SK-N-SH (cell line): ENCODE measurements at regions not wholly inside any gene's neighbourhood (a gene's known extent, or its start where the extent isn't known, plus 50 kb on each side); places are given as distances from the start of the nearest gene placed in this dataset.

Source experiments
- CTCF ChIA-PET: fragments of 300-600, 350-600 bp; formaldehyde crosslinking; extraction: SDS; loops from one replicate; lab custom pipeline; 2021; lab: Yijun Ruan, JAX
- POLR2A ChIA-PET: fragments of 350-600 bp; sonication (Branson Sonifier 250); formaldehyde crosslinking; extraction: SDS; loops from one replicate; lab custom pipeline; 2020; ENCODE audit warnings: antibody characterized with exemption, inconsistent platforms; lab: Yijun Ruan, JAX
- DNase-seq: peaks from one replicate; pipeline ENCODE4 v3.0.0; 2012
- H2AFZ ChIP-seq: fragments of 200-600 bp; sonication (generic); 2 replicates; pipeline ENCODE4 v1.8.1; 2016; ENCODE audit warnings: antibody characterized with exemption, mild to moderate bottlenecking, low read depth
- H3F3A ChIP-seq: fragments of 200-600 bp; sonication (generic); replicated peaks from 2 replicates; pipeline ENCODE3; 2016; ENCODE audit warnings: antibody characterized with exemption, mild to moderate bottlenecking; ENCODE audit not compliant: insufficient read depth
- H3K27ac ChIP-seq, 2 experiments: fragments of 200-500 bp in 1 of 2; fragments of 200-600 bp in 1 of 2; sonication (Bioruptor generic) in 1 of 2; sonication (generic), shearing (Covaris generic) in 1 of 2; 2 replicates each; pipeline versions ENCODE4 v1.5.1 to v1.6.1; 2014 to 2016; ENCODE audit warnings: low read depth in 2 of 2, inconsistent platforms in 1 of 2, low read length in 1 of 2, mild to moderate bottlenecking in 1 of 2, mixed read lengths in 1 of 2
- H3K27me3 ChIP-seq: fragments of 200-600 bp; sonication (generic), shearing (Covaris generic); 2 replicates; pipeline ENCODE4 v1.6.1; 2016; ENCODE audit warnings: mixed run types; ENCODE audit not compliant: insufficient read depth
- H3K36me3 ChIP-seq, 2 experiments: fragments of 200-500 bp in 1 of 2; fragments of 200-600 bp in 1 of 2; sonication (Bioruptor generic) in 1 of 2; sonication (generic) in 1 of 2; replicated peaks in 1 of 2; 2 replicates each; pipeline versions ENCODE3 to v1.5.1; 2014 to 2016; ENCODE audit warnings: low read length in 1 of 2, mild to moderate bottlenecking in 1 of 2; ENCODE audit not compliant: insufficient read depth in 2 of 2, control insufficient read depth in 1 of 2
- H3K4me1 ChIP-seq, 2 experiments: fragments of 200-500 bp in 1 of 2; fragments of 200-600 bp in 1 of 2; sonication (Bioruptor generic) in 1 of 2; sonication (generic), shearing (Covaris generic) in 1 of 2; 2 replicates each; pipeline versions ENCODE4 v1.5.1 to v1.6.1; 2014 to 2016; ENCODE audit warnings: low read depth in 1 of 2, low read length in 1 of 2, mixed run types in 1 of 2; ENCODE audit not compliant: insufficient read depth in 2 of 2, control insufficient read depth in 1 of 2
- H3K4me2 ChIP-seq: fragments of 200-600 bp; sonication (generic), shearing (Covaris generic); 2 replicates; pipeline ENCODE4 v1.6.1; 2017; ENCODE audit warnings: mixed run types
- H3K4me3 ChIP-seq, 2 experiments: fragments of 200-500 bp in 1 of 2; fragments of 200-600 bp in 1 of 2; sonication (Bioruptor generic) in 1 of 2; sonication (generic), shearing (Covaris generic) in 1 of 2; 2 replicates each; pipeline versions ENCODE4 v1.5.1 to v1.8.1; 2014 to 2016; ENCODE audit warnings: low read depth in 2 of 2, inconsistent platforms in 1 of 2, low read length in 1 of 2, mild to moderate bottlenecking in 1 of 2, mixed read lengths in 1 of 2, moderate library complexity in 1 of 2
- H3K79me2 ChIP-seq: fragments of 200-600 bp; sonication (generic); 2 replicates; pipeline ENCODE4 v1.8.1; 2017; ENCODE audit warnings: mild to moderate bottlenecking; ENCODE audit not compliant: insufficient read depth
- H3K9ac ChIP-seq: fragments of 200-600 bp; sonication (generic); 2 replicates; pipeline ENCODE4 v1.6.1; 2017; ENCODE audit warnings: mixed run types
- H3K9me2 ChIP-seq: fragments of 200-600 bp; sonication (generic); 2 replicates; pipeline ENCODE4 v1.6.1; 2017; ENCODE audit warnings: mixed run types
- H3K9me3 ChIP-seq: fragments of 200-600 bp; sonication (generic); 2 replicates; pipeline ENCODE4 v1.6.1; 2017; ENCODE audit warnings: mixed run types, mild to moderate bottlenecking, moderate library complexity
- H4K20me1 ChIP-seq: fragments of 200-600 bp; sonication (generic); 2 replicates; pipeline ENCODE4 v1.6.1; 2017; ENCODE audit warnings: mild to moderate bottlenecking, mixed run types; ENCODE audit not compliant: insufficient read depth
- ELF1 ChIP-seq: IDR thresholded peaks from 2 replicates; pipeline ENCODE4 v1.4.0; 2012
- EZH2phosphoT487 ChIP-seq: fragments of 200-600 bp; sonication (generic); IDR thresholded peaks from 2 replicates; pipeline ENCODE4 v1.6.1; 2017; ENCODE audit warnings: low read depth, mixed run types, mild to moderate bottlenecking, antibody characterized with exemption, moderate library complexity, borderline replicate concordance
- FOSL2 ChIP-seq: IDR thresholded peaks from 2 replicates; pipeline ENCODE4 v1.4.0; 2012; ENCODE audit warnings: low read depth, mild to moderate bottlenecking, moderate library complexity, borderline replicate concordance
- FOXM1 ChIP-seq: IDR thresholded peaks from 2 replicates; pipeline ENCODE4 v1.4.0; 2012; ENCODE audit warnings: low read depth, mild to moderate bottlenecking
- GABPA ChIP-seq: IDR thresholded peaks from 2 replicates; pipeline ENCODE4 v1.4.0; 2012; ENCODE audit warnings: low read depth, mild to moderate bottlenecking
- GATA2 ChIP-seq: sonication (generic); formaldehyde crosslinking; IDR thresholded peaks from 2 replicates; pipeline ENCODE4 v1.5.0; 2020; ENCODE audit warnings: mild to moderate bottlenecking, missing genetic modification reagents
- JUND ChIP-seq: IDR thresholded peaks from 2 replicates; pipeline ENCODE4 v1.4.0; 2012
- MEF2A ChIP-seq: IDR thresholded peaks from 2 replicates; pipeline ENCODE4 v1.4.0; 2012; ENCODE audit warnings: low read depth, borderline replicate concordance
- NFIC ChIP-seq: IDR thresholded peaks from 2 replicates; pipeline ENCODE4 v1.4.0; 2012; ENCODE audit warnings: borderline replicate concordance
- RXRA ChIP-seq: IDR thresholded peaks from 2 replicates; pipeline ENCODE4 v1.4.0; 2012; ENCODE audit warnings: low read depth, mild to moderate bottlenecking, borderline replicate concordance
- SMC3 ChIP-seq: IDR thresholded peaks from 2 replicates; pipeline ENCODE4 v1.6.1; 2012; ENCODE audit warnings: low read depth, low read length, improper control_type of control experiment
- TAF1 ChIP-seq: IDR thresholded peaks from 2 replicates; pipeline ENCODE4 v1.6.1; 2012; ENCODE audit warnings: low read depth, mild to moderate bottlenecking, low read length, moderate library complexity, borderline replicate concordance
- TEAD4 ChIP-seq: IDR thresholded peaks from 2 replicates; pipeline ENCODE4 v1.4.0; 2012; ENCODE audit warnings: mild to moderate bottlenecking, borderline replicate concordance; ENCODE audit not compliant: insufficient read depth
- WGBS: methylation state at CpG from one replicate; pipeline ENCODE4 v1.1.6; 2017; ENCODE audit warnings: low lambda C conversion rate; 5-methylcytosine and 5-hydroxymethylcytosine counted together
- TF ChIP-seq, protein P1 (sequence below): IDR thresholded peaks from 2 replicates; pipeline ENCODE4 v1.4.0; 2012; ENCODE audit warnings: low read depth
- TF ChIP-seq, protein P2 (sequence below): IDR thresholded peaks from 2 replicates; pipeline ENCODE4 v1.4.0; 2012; ENCODE audit warnings: low read depth, borderline replicate concordance
- TF ChIP-seq, protein P3 (sequence below): IDR thresholded peaks from 2 replicates; pipeline ENCODE4 v1.6.1; 2012; ENCODE audit warnings: mild to moderate bottlenecking, low read depth, low read length, moderate library complexity

DNA sequence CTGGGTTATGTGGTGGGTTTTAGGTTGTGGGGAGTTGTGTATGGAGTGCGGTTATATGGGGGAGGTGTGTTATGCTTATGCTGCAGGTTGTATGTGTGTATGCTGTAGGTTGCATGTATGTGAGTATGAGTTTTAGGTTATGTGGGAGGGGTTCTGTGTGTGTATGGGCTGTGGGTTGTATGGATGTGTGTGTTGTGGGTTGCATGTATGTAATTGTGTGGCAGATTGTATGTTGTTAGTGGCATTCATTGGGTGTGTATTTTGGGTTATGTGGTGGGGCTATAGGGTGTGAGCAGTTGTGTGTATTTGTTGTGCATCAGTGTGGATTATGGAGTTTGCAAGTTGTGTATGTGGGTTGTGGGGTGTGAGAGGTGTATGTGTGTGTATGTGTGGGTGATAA is 277.4 kb downstream of the NPIPA8 start:
- CTCF ChIA-PET: no interaction called here
- Histone ChIP-seq H3K4me3 (no peak overlapping the region), H3K4me1 (peaks cover 0 to 13% of the 10 kb centered on the region in 2 experiments; a peak in 1 of 4 replicates), H3K27ac (no peak overlapping the region), H3K9me2 (no peaks in the 10 kb centered on the region), H4K20me1 (no peaks in the 10 kb centered on the region), H3K4me2 (no peak overlapping the region), H3K36me3 (no peaks in the 10 kb centered on the region), H3K27me3 (no peaks in the 10 kb centered on the region), H3K9ac (no peak overlapping the region), H3F3A (no peaks in the 10 kb centered on the region), H2AFZ (no peak overlapping the region), H3K79me2 (no peaks in the 10 kb centered on the region), H3K9me3 (no peaks in the 10 kb centered on the region)
- TF ChIP-seq ELF1: no peak
- 94% methylated on average over 1 of the region's 1 CpG for WGBS
- no peak for DNase-seq
- POLR2A ChIA-PET: no interaction called here

DNA sequence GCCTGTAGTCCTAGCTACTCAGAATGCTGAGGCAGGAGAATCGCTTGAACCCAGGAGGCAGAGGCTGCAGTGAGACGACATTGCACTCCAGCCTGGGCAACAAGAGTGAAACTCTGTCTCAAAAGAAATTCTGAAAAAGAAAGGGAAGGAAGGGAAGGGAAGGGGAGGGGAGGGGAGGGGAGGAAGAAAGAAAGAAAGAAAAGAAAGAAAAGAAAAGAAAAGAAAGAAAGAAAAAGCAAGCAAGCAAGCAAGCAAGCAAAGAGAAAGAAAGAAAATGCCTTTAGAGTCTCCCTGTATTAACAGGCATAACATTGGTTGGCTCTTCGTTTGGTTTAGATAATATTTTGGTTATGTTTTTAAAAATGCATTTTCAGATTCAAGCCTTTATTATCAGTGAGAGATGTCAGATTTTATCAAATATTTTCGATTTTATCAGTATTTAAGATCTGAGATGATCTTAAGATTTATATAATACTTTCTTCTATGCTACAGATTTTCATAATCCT is 281.1 kb downstream of the NPIPA8 start:
- TF ChIP-seq, protein P1, sequence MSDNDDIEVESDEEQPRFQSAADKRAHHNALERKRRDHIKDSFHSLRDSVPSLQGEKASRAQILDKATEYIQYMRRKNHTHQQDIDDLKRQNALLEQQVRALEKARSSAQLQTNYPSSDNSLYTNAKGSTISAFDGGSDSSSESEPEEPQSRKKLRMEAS: no peak
- TF ChIP-seq JUND: no peak
- TF ChIP-seq FOXM1: no peak
- no peak for TF ChIP-seq TEAD4
- TF ChIP-seq EZH2phosphoT487: no peak
- no peak for TF ChIP-seq GATA2 (CRISPR knock-in tag)
- no peak for TF ChIP-seq MEF2A
- TF ChIP-seq GABPA: no peak
- no peak for TF ChIP-seq SMC3
- no peak for TF ChIP-seq FOSL2
- no peak for TF ChIP-seq NFIC
- TF ChIP-seq ELF1: no peak
- TF ChIP-seq, protein P2, sequence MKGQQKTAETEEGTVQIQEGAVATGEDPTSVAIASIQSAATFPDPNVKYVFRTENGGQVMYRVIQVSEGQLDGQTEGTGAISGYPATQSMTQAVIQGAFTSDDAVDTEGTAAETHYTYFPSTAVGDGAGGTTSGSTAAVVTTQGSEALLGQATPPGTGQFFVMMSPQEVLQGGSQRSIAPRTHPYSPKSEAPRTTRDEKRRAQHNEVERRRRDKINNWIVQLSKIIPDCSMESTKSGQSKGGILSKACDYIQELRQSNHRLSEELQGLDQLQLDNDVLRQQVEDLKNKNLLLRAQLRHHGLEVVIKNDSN: no peak
- TF ChIP-seq, protein P3, sequence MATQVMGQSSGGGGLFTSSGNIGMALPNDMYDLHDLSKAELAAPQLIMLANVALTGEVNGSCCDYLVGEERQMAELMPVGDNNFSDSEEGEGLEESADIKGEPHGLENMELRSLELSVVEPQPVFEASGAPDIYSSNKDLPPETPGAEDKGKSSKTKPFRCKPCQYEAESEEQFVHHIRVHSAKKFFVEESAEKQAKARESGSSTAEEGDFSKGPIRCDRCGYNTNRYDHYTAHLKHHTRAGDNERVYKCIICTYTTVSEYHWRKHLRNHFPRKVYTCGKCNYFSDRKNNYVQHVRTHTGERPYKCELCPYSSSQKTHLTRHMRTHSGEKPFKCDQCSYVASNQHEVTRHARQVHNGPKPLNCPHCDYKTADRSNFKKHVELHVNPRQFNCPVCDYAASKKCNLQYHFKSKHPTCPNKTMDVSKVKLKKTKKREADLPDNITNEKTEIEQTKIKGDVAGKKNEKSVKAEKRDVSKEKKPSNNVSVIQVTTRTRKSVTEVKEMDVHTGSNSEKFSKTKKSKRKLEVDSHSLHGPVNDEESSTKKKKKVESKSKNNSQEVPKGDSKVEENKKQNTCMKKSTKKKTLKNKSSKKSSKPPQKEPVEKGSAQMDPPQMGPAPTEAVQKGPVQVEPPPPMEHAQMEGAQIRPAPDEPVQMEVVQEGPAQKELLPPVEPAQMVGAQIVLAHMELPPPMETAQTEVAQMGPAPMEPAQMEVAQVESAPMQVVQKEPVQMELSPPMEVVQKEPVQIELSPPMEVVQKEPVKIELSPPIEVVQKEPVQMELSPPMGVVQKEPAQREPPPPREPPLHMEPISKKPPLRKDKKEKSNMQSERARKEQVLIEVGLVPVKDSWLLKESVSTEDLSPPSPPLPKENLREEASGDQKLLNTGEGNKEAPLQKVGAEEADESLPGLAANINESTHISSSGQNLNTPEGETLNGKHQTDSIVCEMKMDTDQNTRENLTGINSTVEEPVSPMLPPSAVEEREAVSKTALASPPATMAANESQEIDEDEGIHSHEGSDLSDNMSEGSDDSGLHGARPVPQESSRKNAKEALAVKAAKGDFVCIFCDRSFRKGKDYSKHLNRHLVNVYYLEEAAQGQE: no peak
- TF ChIP-seq TAF1: no peak
- TF ChIP-seq RXRA: no peak
- Histone ChIP-seq H3K36me3 (no peaks in the 10 kb centered on the region), H4K20me1 (no peaks in the 10 kb centered on the region), H3K79me2 (no peaks in the 10 kb centered on the region), H3K9me2 (no peaks in the 10 kb centered on the region), H3K27ac (no peak overlapping the region), H3K4me3 (no peak overlapping the region), H3K27me3 (no peaks in the 10 kb centered on the region; the same call in 1 of the 2 replicates), H3K9ac (no peak overlapping the region), H3K4me1 (peaks cover 0 to 12% of the 10 kb centered on the region in 2 experiments; a peak in 1 of 4 replicates), H3F3A (no peaks in the 10 kb centered on the region), H3K4me2 (no peak overlapping the region), H2AFZ (no peak overlapping the region), H3K9me3 (no peaks in the 10 kb centered on the region)
- ChIA-PET CTCF (no interaction called here), POLR2A (no interaction called here)
- DNase-seq: no peak
- 35% methylated on average over 4 of the region's 4 CpGs for WGBS
